AG09309 (cell line): ENCODE measurements at regions not wholly inside any gene's neighbourhood (a gene's known extent, or its start where the extent isn't known, plus 50 kb on each side); places are given as distances from the start of the nearest gene placed in this dataset.

ENCODE experiments used
- DNase-seq: peaks from one replicate; pipeline ENCODE4 v3.0.0-alpha.2; 2010; ENCODE audit warnings: low read depth
- H3K4me3 ChIP-seq: 2 replicates; pipeline ENCODE4 v1.5.1; 2011; ENCODE audit warnings: mild to moderate bottlenecking, low read depth, low read length, moderate library complexity; ENCODE audit not compliant: control insufficient read depth
- CTCF ChIP-seq: IDR thresholded peaks from 2 replicates; pipeline ENCODE4 v1.5.1; 2011; ENCODE audit warnings: mild to moderate bottlenecking, low read depth, low read length, inconsistent platforms; ENCODE audit not compliant: insufficient read depth, control insufficient read depth; ENCODE audit errors: missing control alignments

- no peak for TF ChIP-seq CTCF
- no peak overlapping the region for H3K4me3 ChIP-seq
- no peak for DNase-seq
Observed at GRCh38 chr4:121449416-121449815, 68.6 kb upstream of the QRFPR start.

- DNase-seq: no peak
- H3K4me3 ChIP-seq: no peak overlapping the region
- no peak for TF ChIP-seq CTCF
Observed at GRCh38 chr4:121448231-121448630, 67.4 kb upstream of the QRFPR start.

- TF ChIP-seq CTCF: no peak
- no peak for DNase-seq
- H3K4me3 ChIP-seq: no peak overlapping the region
Observed at GRCh38 chr4:121439669-121440068, 58.9 kb upstream of the QRFPR start.
